Esophagus squamous epithelium (tissue), 5 donors: ENCODE measurements at regions not wholly inside any gene's neighbourhood (a gene's known extent, or its start where the extent isn't known, plus 50 kb on each side); places are given as distances from the start of the nearest gene placed in this dataset.
"Not testable (repeated sequence)": the region's sequence is repeated elsewhere in the genome, so short reads cannot be mapped to it uniquely, and the experiment has no call there.

Experiments used
- DNase-seq: peaks from one replicate; lab custom pipeline; 2025; lab: John Stamatoyannopoulos, UW
- H3K27ac ChIP-seq, 4 donors: fragments of 200-600 bp; sonication (generic); one replicate each; pipeline ENCODE4 v1.5.1; 2016 to 2019; ENCODE audit warnings: mild to moderate bottlenecking in 1 of 4
- H3K27me3 ChIP-seq, 4 donors: fragments of 200-600 bp; sonication (generic); 1 replicate in 3 of 4; 2 replicates in 1 of 4; pipeline versions ENCODE4 v1.5.1 to v1.6.0; 2017 to 2021; ENCODE audit warnings: antibody characterized with exemption in 1 of 4
- H3K36me3 ChIP-seq, 3 donors: fragments of 200-600 bp; sonication (generic); one replicate each; pipeline ENCODE4 v1.5.1; 2016 to 2019
- H3K4me1 ChIP-seq, 3 donors: fragments of 200-600 bp; sonication (generic); one replicate each; pipeline ENCODE4 v1.5.1; 2017 to 2019
- H3K4me3 ChIP-seq, 4 donors: fragments of 200-600 bp; sonication (generic); 1 replicate in 3 of 4; 2 replicates in 1 of 4; pipeline ENCODE4 v1.5.1; 2016 to 2019; ENCODE audit warnings: mild to moderate bottlenecking in 2 of 4, moderate library complexity in 1 of 4
- H3K9me3 ChIP-seq, 3 donors: fragments of 200-600 bp; sonication (generic); one replicate each; pipeline ENCODE4 v1.5.1; 2016 to 2019
- POLR2A ChIP-seq, 4 donors: fragments of 450-650 bp; IDR thresholded peaks; one replicate each; pipeline ENCODE4 v1.6.1; 2017; ENCODE audit warnings: antibody characterized with exemption in 4 of 4, mild to moderate bottlenecking in 4 of 4, moderate library complexity in 3 of 4
- WGBS, 2 donors: methylation state at CpG; one replicate each; pipeline ENCODE4 v1.1.5; 2018; 5-methylcytosine and 5-hydroxymethylcytosine counted together
- intact Hi-C: fragments of 100-400 bp; cut with DNase I; formaldehyde crosslinking; loops from one replicate; pipeline ENCODE4 v1.15.0; 2022
- TF ChIP-seq, protein P1 (sequence below), 6 experiments: fragments of 450-650 bp in 4 of 6; fragments of 200-600 bp in 2 of 6; sonication (generic) in 2 of 6; IDR thresholded peaks; one replicate each; pipeline ENCODE4 v1.5.1; 2016 to 2019; ENCODE audit warnings: antibody characterized with exemption in 6 of 6, mild to moderate bottlenecking in 4 of 6, moderate library complexity in 4 of 6
- donor health status: DM: yes; HTN: yes; CAD: no.

DNA sequence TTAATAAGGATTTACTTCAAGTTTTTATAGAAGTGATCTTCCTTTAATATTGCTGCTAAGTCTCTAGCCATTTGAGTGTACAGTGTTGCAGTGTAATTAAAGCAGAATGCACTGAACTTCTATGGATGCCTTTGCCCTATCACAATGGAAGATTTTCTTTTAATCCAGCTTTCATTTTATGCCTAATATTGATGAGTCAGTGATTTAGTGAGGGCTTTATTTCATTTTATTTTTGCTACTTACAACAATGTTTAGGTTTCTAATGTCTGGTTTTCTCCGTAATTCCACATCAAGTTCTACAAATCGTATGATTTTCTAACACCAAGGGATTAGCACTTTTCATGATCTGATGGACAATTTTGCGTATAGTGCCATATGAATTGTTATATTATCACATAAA lies 504.1 kb downstream of the PCDH11X start:
- no peak for DNase-seq
- Histone ChIP-seq H3K9me3 (no peaks in the 10 kb centered on the region), H3K4me3 (no peak overlapping the region), H3K4me1 (no peaks in the 10 kb centered on the region), H3K27ac (no peak overlapping the region), H3K36me3 (no peaks in the 10 kb centered on the region), H3K27me3 (no peaks in the 10 kb centered on the region)
- TF ChIP-seq, protein P1, sequence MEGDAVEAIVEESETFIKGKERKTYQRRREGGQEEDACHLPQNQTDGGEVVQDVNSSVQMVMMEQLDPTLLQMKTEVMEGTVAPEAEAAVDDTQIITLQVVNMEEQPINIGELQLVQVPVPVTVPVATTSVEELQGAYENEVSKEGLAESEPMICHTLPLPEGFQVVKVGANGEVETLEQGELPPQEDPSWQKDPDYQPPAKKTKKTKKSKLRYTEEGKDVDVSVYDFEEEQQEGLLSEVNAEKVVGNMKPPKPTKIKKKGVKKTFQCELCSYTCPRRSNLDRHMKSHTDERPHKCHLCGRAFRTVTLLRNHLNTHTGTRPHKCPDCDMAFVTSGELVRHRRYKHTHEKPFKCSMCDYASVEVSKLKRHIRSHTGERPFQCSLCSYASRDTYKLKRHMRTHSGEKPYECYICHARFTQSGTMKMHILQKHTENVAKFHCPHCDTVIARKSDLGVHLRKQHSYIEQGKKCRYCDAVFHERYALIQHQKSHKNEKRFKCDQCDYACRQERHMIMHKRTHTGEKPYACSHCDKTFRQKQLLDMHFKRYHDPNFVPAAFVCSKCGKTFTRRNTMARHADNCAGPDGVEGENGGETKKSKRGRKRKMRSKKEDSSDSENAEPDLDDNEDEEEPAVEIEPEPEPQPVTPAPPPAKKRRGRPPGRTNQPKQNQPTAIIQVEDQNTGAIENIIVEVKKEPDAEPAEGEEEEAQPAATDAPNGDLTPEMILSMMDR (IDR thresholded peaks at IDR 0.05), result no peak
- TF ChIP-seq POLR2A (IDR thresholded peaks at IDR 0.05), result no peak
- intact Hi-C loops, result no loop called here
- WGBS, 2 donors, result 77 to 92% methylated on average over 3 of the region's 3 CpGs

DNA sequence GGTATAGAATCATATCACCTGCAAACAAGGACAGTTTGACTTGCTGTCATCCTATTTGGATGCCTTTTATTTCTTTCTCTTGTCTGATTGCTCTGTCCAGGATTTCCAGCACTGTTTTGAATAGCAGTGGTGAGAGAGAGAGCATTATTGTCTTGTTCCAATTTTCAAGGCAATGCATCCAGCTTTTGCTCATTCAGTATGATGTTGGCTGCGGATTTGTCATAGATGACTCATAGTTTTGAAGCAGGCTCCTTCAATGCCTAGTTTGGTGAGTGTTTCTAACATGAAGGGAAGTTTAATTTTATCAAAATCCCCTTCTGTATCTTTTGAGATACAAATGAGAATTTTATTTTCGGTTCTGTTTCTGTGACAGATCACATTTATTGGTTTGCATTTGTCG lies 518.9 kb downstream of the PCDH11X start:
- H3K27ac ChIP-seq, intact Hi-C loops, H3K4me1 ChIP-seq, DNase-seq, H3K9me3 ChIP-seq, H3K27me3 ChIP-seq, H3K36me3 ChIP-seq, H3K4me3 ChIP-seq: not testable (repeated sequence)
- 68 to 73% methylated on average over 3 of the region's 3 CpGs for WGBS, 2 donors

DNA sequence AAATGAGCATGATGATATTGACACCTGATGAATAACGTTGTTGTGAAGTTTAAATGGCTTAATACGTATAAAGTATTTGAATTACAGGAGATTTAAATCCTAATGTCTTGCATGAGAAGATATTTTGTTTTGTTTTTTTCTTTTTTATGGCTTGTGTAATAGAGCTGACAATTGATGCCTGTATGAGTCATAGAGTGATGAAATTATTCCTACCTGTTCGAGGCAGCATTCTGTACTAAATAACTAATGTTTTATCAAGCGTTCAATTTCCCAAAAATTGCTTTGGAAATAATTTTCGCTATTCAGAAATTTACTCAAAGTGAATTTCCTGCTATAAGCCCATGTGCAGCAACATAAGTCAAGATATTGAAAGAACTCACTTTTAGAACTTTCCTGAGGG lies 554.0 kb downstream of the PCDH11X start:
- WGBS, 2 donors, result 70 to 82% methylated on average over 4 of the region's 5 CpGs
- H3K27me3 ChIP-seq, H3K9me3 ChIP-seq, H3K36me3 ChIP-seq, H3K4me3 ChIP-seq, intact Hi-C loops, DNase-seq, H3K4me1 ChIP-seq, H3K27ac ChIP-seq: not testable (repeated sequence)

DNA sequence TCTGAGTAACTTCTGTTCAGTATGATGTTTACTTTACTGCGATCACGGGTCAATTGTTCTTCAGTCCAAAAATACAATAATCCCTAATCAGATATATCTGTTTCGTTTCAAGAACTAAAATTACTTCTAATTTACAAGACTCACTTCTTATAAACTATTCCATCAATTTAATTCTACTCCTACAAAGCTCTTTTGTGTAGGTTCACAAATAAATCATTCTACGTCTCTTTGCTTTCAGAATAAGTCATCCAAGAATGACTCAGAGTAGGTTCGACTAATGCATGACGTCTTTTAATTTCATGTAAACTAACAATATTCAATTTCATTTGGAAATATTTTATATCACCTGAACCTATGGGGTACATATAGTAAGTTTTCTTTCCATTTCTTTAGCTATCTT lies 571.9 kb downstream of the PCDH11X start:
- DNase-seq, H3K4me3 ChIP-seq, H3K27ac ChIP-seq, intact Hi-C loops, H3K27me3 ChIP-seq, H3K9me3 ChIP-seq, H3K36me3 ChIP-seq, H3K4me1 ChIP-seq: not testable (repeated sequence)
- 55 to 58% methylated on average over 6 of the region's 6 CpGs for WGBS, 2 donors

- no peak overlapping the region for H3K4me3 ChIP-seq
- no peak overlapping the region for H3K27ac ChIP-seq
- no peaks in the 10 kb centered on the region for H3K4me1 ChIP-seq
- H3K27me3 ChIP-seq, result no peaks in the 10 kb centered on the region
- WGBS, 2 donors, result 50 to 95% methylated on average over 2 of the region's 2 CpGs
- H3K36me3 ChIP-seq, result no peaks in the 10 kb centered on the region
- intact Hi-C loops, result no loop called here
- no peak for TF ChIP-seq POLR2A (IDR thresholded peaks at IDR 0.05)
- TF ChIP-seq, protein P1 (IDR thresholded peaks at IDR 0.05), result no peak
- DNase-seq, result no peak
- no peaks in the 10 kb centered on the region for H3K9me3 ChIP-seq
Observed at GRCh38 chrX:92351511-92351910, 572.3 kb downstream of the PCDH11X start.
